HG03378 (cell line): ENCODE measurements at regions not wholly inside any gene's neighbourhood (a gene's known extent, or its start where the extent isn't known, plus 50 kb on each side); places are given as distances from the start of the nearest gene placed in this dataset.
"Not testable (repeated sequence)": the region's sequence is repeated elsewhere in the genome, so short reads cannot be mapped to it uniquely, and the experiment has no call there.

Experiments used
- ATAC-seq: cut with Tn5 transposase; IDR thresholded peaks from one replicate; pipeline ENCODE4 v1.9.1; 2021; ENCODE audit warnings: mild to moderate bottlenecking, moderate library complexity; ENCODE audit not compliant: unreplicated experiment

- ATAC-seq, result no peak
Measured at GRCh38 chr4:169898095-169898494, 128.1 kb downstream of the MFAP3L start.

DNA sequence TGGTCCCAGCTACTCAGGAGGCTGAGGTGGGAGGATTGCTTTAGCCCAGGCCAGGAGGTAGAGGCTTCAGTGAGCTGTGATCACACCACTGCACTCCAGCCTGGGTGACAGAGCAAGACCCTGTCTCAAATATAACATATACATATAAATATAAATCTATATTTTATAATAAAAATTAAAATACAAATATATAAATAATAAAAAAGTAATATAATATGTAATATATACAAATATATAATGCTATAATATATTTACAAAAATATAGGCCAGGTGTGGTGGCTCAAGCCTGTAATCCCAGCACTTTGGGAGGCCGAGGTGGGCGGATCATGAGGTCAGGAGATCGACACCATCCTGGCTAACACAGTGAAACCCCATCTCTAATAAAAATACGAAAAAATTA lies 131.4 kb downstream of the MFAP3L start:
- ATAC-seq, result not testable (repeated sequence)

- ATAC-seq, result no peak
Measured at GRCh38 chr4:169885893-169886292, 128.1 kb upstream of the HPF1 start.

GRCh38 chr4:169881769-169882168 lies 124.0 kb upstream of the HPF1 start:
- ATAC-seq, result no peak

DNA sequence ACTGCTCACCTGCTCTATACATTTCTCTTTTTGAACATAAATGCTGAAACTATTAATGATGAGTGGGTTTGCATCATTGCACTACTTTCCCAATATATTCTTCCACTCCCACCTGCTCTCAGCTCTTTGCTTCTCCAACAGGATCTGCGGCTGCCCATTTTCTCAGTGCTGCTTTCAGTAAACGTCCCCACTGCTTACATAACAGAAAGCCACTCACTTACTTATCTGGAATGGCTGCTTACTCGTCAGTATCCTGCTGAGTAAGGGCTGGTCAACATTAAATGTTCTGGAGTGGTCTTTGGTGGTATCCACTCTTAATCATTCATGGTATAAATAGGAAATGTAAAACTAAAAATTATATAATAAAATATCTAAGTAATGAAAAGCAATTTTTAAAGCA lies 112.8 kb upstream of the HPF1 start:
- ATAC-seq, result no peak

- ATAC-seq, result no peak
Measured at GRCh38 chr4:169869490-169869889, 111.7 kb upstream of the HPF1 start.

DNA sequence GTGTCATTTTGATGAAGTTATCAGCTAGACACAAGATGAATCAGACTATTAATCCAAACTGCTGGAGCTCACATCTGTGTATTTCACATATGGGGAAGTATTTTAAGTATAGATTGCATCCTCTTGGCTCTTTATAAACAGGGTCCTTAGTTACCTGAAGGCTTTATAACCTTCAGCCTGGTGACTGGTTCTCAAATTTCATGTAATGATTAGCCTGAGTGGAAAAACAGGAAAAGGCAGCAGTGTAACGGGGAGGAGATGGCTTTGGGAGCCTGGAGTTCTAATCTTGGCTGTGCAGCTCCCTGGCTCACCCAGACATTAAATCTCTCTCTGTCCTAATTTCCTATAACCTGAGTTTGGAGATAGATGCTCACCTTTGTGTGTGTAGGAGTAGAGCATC lies 103.8 kb upstream of the HPF1 start:
- no peak for ATAC-seq

GRCh38 chr4:169859366-169860216 lies 101.8 kb upstream of the HPF1 start:
- no peak for ATAC-seq

GRCh38 chr4:169854090-169854489 lies 96.3 kb upstream of the HPF1 start:
- ATAC-seq, result no peak

DNA sequence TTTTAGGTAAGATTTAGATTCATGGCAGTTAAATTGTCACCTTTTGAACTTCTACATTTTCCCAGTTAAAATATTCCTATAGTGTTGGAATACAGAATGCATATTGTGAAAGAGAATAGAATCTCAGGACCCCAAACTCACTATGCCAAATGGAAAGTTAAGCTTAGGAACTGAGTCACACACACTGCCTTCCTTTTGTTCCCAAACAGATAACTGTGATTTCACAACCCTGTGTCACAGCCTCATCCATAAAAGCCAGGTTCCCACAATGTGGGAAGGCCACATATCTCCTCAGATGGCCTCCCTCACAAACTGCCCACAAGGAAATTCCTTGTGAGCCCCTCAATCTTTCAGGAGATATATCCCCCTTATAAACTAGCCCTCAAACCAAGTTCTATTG lies 94.7 kb upstream of the HPF1 start:
- ATAC-seq, result no peak

GRCh38 chr4:169851750-169852149 lies 94.0 kb upstream of the HPF1 start:
- ATAC-seq, result no peak

- no peak for ATAC-seq
Measured at GRCh38 chr4:169849456-169849855, 91.7 kb upstream of the HPF1 start.

DNA sequence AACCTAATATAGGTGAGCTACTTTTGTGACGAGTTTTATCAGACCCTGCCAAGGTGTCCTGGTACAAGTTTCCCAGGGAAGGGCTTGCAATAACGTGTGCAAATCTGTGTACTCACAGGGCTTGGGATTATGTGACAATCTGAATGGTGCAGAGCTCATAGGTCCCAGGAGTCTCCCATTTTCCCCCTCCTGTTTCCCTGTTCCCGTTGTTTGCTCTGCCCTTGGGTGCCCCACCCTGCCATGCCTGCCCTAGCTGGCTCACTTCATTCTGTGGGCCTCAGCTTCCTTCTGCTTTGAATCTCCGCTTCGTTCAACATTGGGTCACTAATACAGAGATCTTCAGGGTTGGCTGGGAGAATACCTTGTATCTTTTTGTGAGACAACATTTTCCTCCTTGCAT lies 90.3 kb upstream of the HPF1 start:
- ATAC-seq, result no peak

DNA sequence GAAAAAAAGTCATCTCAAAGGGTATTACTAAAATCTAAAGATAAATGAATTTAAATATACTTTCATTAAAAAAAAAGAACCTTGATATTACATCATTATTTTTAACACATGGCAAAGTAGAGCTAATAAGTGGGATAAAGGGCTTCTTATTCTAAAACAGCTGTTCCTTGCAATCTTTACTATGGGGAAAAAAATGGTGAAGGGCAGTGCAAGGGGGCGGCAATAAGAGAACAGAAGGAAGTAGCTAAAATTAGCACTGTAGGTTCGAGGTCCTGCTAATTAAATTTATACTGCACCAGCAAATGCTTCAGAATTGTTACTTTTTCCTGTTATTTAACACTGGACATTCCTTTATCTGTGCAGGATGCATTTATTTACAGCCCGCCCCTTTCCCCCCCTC lies 89.4 kb upstream of the HPF1 start:
- no peak for ATAC-seq

GRCh38 chr4:169846396-169846795 lies 88.7 kb upstream of the HPF1 start:
- no peak for ATAC-seq

- ATAC-seq, result no peak
Measured at GRCh38 chr4:169841776-169842175, 84.0 kb upstream of the HPF1 start.

GRCh38 chr4:169840554-169840953 lies 82.8 kb upstream of the HPF1 start:
- ATAC-seq, result no peak

DNA sequence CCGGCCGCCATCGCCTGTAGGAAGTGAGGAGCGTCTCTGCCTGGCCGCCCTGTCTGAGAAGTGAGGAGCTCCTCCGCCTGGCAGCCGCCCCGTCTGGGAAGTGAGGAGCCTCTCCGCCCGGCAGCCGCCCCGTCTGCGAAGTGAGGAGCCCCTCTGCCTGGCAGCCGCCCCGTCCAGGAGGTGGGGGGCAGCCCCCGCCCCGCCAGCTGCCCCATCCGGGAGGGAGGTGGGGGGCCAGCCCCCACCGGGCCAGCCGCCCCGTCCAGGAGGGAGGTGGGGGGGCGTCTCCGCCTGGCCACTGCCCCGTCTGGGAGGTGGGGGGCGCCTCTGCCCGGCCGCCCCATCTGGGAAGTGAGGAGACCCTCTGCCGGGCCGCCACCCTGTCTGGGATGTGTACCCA lies 70.6 kb upstream of the HPF1 start:
- not testable (repeated sequence) for ATAC-seq

DNA sequence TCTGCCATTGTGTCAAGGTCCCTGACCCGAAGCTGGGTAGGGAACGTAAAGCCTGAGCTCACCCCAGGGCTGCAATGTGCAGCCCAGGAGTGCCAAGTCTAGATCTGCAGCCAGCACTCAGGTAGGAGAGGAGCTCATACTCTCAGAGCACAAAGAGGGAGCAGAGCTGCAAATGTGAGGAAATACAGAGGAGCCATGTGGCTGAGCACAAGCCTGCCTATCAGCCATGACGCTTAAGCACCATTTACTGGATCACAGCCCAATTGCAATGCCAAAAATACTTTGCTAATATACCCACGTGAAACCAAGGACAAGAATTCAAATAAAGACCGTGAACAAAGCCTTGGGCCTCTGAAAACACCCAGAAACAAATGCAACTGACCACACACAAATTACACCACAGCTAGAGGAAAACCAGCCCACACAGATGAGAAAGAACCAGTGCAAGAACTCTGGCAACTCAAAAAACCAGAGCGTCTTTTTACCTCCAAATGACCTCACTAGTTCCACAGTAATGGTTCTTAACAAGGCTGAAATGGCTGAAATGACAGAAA lies 69.0 kb upstream of the HPF1 start:
- ATAC-seq, result no peak

DNA sequence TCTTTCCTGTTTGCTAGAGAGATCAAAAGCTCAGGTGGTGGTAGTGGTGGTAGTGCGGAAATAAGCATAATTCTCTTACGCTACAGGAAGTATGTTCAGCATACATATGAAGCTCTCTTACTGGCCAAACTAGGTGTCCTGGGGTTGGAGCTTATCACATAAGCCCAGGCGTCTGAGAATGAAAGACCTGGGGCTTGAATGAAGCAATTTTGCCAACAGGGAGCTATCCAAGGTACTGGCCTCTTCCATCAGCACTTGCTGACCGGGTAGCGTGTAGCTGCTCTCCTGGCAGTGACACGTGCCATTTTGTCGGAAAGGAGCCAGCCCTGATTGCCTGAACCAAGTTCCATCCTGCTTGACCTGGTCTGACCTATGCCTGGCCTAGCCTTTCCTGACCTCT lies 65.9 kb upstream of the HPF1 start:
- no peak for ATAC-seq

- no peak for ATAC-seq
Measured at GRCh38 chr4:169821402-169821801, 63.7 kb upstream of the HPF1 start.

DNA sequence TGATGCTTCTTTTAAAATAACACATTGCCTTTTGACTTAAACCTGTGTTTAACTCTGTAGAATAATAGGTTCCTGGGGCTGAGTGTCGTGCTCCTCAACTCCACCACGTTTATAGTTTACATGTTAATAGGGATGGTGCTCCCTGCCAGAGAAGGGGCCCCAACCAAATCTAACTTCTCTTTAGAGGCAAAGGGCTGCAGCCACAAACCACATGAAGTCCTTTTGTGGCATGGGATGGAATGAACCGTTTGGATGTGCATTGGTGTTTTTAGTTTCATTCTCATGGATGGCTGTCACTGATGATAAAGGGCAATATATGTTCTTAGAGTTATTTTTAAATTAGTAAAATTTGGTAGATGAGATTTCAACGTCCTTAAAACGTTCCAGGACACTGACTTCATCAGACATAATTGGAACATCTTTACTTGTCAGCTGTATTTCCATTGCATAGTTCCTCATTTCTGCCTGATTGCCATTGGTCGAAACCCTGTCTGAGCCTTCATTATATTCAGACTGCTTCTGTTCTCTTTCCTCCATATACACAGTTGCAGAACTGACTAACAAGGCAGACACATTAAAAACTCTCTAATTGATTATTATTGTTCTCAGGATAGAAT lies 60.4 kb upstream of the HPF1 start:
- peak; percentile 41 for ATAC-seq
